H1 (cell line): ENCODE measurements at regions not wholly inside any gene's neighbourhood (a gene's known extent, or its start where the extent isn't known, plus 50 kb on each side); places are given as distances from the start of the nearest gene placed in this dataset.

ENCODE experiments used
- CBX5 ChIP-seq: fragments of 300-800, 300-1000 bp; sonication (generic); IDR thresholded peaks from 2 replicates; pipeline ENCODE4 v1.7.1; 2016; ENCODE audit warnings: antibody characterized with exemption, low read length, low read depth
- E2F6 ChIP-seq: IDR thresholded peaks from 2 replicates; pipeline ENCODE4 v1.6.1; 2012; ENCODE audit warnings: inconsistent platforms
- EZH2 ChIP-seq: fragments of 200-600 bp; sonication (generic); IDR thresholded peaks from 2 replicates; pipeline ENCODE4 v1.7.1; 2012; ENCODE audit warnings: low read depth, mild to moderate bottlenecking, moderate library complexity, low read length, inconsistent platforms; ENCODE audit not compliant: severe bottlenecking
- POU5F1 ChIP-seq: IDR thresholded peaks from 2 replicates; pipeline ENCODE4 v1.6.1; 2011; ENCODE audit warnings: low read depth, mild to moderate bottlenecking, low read length, moderate library complexity
- SIN3A ChIP-seq, 2 experiments: IDR thresholded peaks in 1 of 2; conservative IDR thresholded peaks in 1 of 2; 2 replicates each; pipeline ENCODE4 v1.6.1; 2011 to 2012; ENCODE audit warnings: low read length in 2 of 2, improper control_type of control experiment in 1 of 2, low read depth in 1 of 2, mild to moderate bottlenecking in 1 of 2

- TF ChIP-seq E2F6 (no peak), EZH2 (no peak), POU5F1 (no peak), SIN3A (conservative IDR thresholded peaks at IDR 0.05 in 1 of 2, IDR thresholded peaks at IDR 0.05 in 1 of 2; ENCODE audit: low read depth in 1 of 2, low read length in 2 of 2) (no peak), CBX5 (no peak)
Measured at GRCh38 chr7:116426428-116427156, 72.9 kb upstream of the CAV2 start (continued).
